ENCODE measurements at regions not wholly inside any gene's neighbourhood (a gene's known extent, or its start where the extent isn't known, plus 50 kb on each side); places are given as distances from the start of the nearest gene placed in this dataset.
"Not testable (repeated sequence)": the region's sequence is repeated elsewhere in the genome, so short reads cannot be mapped to it uniquely, and the experiment has no call there.

DNA sequence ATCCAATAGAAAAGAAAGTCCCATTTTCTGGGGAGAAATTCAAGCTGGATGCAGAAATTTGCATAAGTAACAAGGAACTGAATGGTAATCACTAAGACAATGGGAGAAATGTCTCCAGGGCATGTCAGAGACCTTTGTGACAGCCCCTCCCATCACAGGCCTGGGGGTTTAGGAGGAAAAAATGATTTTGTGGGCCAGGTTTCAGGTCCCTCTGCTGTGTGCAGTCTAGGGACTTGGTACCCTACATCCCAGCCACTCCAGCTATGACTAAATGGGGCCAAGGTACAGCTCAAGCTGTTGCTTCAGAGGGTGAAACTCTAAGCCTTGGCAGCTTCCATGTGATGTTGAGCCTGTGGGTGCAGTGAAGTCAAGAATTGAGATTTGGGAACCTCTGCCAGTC, 695.5 kb upstream of the MIR17HG start:
- H3K9me3 ChIP-seq (ENCODE audit: control insufficient read depth in 4 of 4, low read length in 3 of 4), result peaks cover 0 to 3% (median 0%) of the 10 kb centered on the region in 4 donors
- no peaks in the 10 kb centered on the region for H3K36me3 ChIP-seq (ENCODE audit: control insufficient read depth in 4 of 4, insufficient read depth in 3 of 4, low read depth in 1 of 4, low read length in 3 of 4)
- no peak for DNase-seq (ENCODE audit: low spot score)
- TF ChIP-seq, protein P1, sequence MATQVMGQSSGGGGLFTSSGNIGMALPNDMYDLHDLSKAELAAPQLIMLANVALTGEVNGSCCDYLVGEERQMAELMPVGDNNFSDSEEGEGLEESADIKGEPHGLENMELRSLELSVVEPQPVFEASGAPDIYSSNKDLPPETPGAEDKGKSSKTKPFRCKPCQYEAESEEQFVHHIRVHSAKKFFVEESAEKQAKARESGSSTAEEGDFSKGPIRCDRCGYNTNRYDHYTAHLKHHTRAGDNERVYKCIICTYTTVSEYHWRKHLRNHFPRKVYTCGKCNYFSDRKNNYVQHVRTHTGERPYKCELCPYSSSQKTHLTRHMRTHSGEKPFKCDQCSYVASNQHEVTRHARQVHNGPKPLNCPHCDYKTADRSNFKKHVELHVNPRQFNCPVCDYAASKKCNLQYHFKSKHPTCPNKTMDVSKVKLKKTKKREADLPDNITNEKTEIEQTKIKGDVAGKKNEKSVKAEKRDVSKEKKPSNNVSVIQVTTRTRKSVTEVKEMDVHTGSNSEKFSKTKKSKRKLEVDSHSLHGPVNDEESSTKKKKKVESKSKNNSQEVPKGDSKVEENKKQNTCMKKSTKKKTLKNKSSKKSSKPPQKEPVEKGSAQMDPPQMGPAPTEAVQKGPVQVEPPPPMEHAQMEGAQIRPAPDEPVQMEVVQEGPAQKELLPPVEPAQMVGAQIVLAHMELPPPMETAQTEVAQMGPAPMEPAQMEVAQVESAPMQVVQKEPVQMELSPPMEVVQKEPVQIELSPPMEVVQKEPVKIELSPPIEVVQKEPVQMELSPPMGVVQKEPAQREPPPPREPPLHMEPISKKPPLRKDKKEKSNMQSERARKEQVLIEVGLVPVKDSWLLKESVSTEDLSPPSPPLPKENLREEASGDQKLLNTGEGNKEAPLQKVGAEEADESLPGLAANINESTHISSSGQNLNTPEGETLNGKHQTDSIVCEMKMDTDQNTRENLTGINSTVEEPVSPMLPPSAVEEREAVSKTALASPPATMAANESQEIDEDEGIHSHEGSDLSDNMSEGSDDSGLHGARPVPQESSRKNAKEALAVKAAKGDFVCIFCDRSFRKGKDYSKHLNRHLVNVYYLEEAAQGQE (IDR thresholded peaks at IDR 0.05), result no peak
- TF ChIP-seq YY1 (IDR thresholded peaks at IDR 0.05) (no peak), TAF1 (conservative IDR thresholded peaks at IDR 0.05) (no peak), NR2F2 (IDR thresholded peaks at IDR 0.05) (no peak)
- TF ChIP-seq, protein P2, sequence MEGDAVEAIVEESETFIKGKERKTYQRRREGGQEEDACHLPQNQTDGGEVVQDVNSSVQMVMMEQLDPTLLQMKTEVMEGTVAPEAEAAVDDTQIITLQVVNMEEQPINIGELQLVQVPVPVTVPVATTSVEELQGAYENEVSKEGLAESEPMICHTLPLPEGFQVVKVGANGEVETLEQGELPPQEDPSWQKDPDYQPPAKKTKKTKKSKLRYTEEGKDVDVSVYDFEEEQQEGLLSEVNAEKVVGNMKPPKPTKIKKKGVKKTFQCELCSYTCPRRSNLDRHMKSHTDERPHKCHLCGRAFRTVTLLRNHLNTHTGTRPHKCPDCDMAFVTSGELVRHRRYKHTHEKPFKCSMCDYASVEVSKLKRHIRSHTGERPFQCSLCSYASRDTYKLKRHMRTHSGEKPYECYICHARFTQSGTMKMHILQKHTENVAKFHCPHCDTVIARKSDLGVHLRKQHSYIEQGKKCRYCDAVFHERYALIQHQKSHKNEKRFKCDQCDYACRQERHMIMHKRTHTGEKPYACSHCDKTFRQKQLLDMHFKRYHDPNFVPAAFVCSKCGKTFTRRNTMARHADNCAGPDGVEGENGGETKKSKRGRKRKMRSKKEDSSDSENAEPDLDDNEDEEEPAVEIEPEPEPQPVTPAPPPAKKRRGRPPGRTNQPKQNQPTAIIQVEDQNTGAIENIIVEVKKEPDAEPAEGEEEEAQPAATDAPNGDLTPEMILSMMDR (IDR thresholded peaks at IDR 0.05; ENCODE audit: low read depth, low read length, missing input control), result no peak
- TF ChIP-seq, protein P3, sequence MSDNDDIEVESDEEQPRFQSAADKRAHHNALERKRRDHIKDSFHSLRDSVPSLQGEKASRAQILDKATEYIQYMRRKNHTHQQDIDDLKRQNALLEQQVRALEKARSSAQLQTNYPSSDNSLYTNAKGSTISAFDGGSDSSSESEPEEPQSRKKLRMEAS (IDR thresholded peaks at IDR 0.05), result no peak
- no peak overlapping the region for H3K4me3 ChIP-seq (ENCODE audit: low read depth in 1 of 3, low read length in 3 of 3)
- no peaks in the 10 kb centered on the region for H3K4me1 ChIP-seq (ENCODE audit: control insufficient read depth in 4 of 4, insufficient read depth in 4 of 4, low read length in 3 of 4)
- no peaks in the 10 kb centered on the region for H3K27me3 ChIP-seq (ENCODE audit: control insufficient read depth in 4 of 4, insufficient read depth in 4 of 4, low read length in 3 of 4)
- no peak overlapping the region for H3K9ac ChIP-seq (ENCODE audit: low read depth in 1 of 2, low read length in 2 of 2)
- no peak overlapping the region for H3K27ac ChIP-seq (ENCODE audit: low read depth in 1 of 2, low read length in 2 of 2)

DNA sequence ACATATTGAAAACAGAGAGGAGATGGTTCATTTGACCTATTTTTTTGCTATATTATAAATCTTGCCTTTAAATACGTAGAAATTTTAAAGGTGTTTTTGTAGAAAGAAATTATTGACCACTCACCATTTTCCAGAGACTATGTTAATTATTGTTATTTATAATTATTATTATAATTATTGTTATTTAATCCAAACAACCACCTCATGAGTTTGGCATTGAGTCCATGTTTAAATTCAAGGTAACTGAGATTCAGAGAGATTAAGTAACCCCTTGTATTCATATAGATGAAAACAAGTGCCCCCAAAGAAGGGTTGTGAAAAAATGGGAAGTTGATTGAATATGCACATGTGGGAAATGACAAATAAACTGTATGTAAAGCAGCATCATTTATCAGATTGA, 692.5 kb upstream of the MIR17HG start:
- Histone ChIP-seq H3K4me3 (ENCODE audit: low read depth in 1 of 3, low read length in 3 of 3) (no peak overlapping the region), H3K4me1 (ENCODE audit: control insufficient read depth in 4 of 4, insufficient read depth in 4 of 4, low read length in 3 of 4) (no peaks in the 10 kb centered on the region), H3K9ac (ENCODE audit: low read depth in 1 of 2, low read length in 2 of 2) (no peak overlapping the region), H3K36me3 (ENCODE audit: control insufficient read depth in 4 of 4, insufficient read depth in 3 of 4, low read depth in 1 of 4, low read length in 3 of 4) (no peaks in the 10 kb centered on the region), H3K27ac (ENCODE audit: low read depth in 1 of 2, low read length in 2 of 2) (no peak overlapping the region), H3K27me3 (ENCODE audit: control insufficient read depth in 4 of 4, insufficient read depth in 4 of 4, low read length in 3 of 4) (no peaks in the 10 kb centered on the region), H3K9me3 (ENCODE audit: control insufficient read depth in 4 of 4, low read length in 3 of 4) (peaks cover 0 to 3% (median under 1%) of the 10 kb centered on the region in 4 donors)
- TF ChIP-seq RXRA (IDR thresholded peaks at IDR 0.05) (no peak), RAD21 (IDR thresholded peaks at IDR 0.05) (no peak), FOXA2 (IDR thresholded peaks at IDR 0.05) (no peak), SP1 (IDR thresholded peaks at IDR 0.05) (no peak), NR2F2 (IDR thresholded peaks at IDR 0.05) (no peak), HNF4A (conservative IDR thresholded peaks at IDR 0.05) (no peak), YY1 (IDR thresholded peaks at IDR 0.05) (no peak), FOXA1 (IDR thresholded peaks at IDR 0.05) (no peak)
- TF ChIP-seq, protein P3 (IDR thresholded peaks at IDR 0.05), result no peak
- TF ChIP-seq, protein P1 (IDR thresholded peaks at IDR 0.05), result no peak
- TF ChIP-seq, protein P4, sequence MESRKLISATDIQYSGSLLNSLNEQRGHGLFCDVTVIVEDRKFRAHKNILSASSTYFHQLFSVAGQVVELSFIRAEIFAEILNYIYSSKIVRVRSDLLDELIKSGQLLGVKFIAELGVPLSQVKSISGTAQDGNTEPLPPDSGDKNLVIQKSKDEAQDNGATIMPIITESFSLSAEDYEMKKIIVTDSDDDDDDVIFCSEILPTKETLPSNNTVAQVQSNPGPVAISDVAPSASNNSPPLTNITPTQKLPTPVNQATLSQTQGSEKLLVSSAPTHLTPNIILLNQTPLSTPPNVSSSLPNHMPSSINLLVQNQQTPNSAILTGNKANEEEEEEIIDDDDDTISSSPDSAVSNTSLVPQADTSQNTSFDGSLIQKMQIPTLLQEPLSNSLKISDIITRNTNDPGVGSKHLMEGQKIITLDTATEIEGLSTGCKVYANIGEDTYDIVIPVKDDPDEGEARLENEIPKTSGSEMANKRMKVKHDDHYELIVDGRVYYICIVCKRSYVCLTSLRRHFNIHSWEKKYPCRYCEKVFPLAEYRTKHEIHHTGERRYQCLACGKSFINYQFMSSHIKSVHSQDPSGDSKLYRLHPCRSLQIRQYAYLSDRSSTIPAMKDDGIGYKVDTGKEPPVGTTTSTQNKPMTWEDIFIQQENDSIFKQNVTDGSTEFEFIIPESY (IDR thresholded peaks at IDR 0.05), result no peak
- TF ChIP-seq, protein P2 (IDR thresholded peaks at IDR 0.05; ENCODE audit: low read depth, low read length, missing input control), result no peak
- 83% methylated on average over 1 of the region's 1 CpG for WGBS
- no peak for DNase-seq (ENCODE audit: low spot score)

DNA sequence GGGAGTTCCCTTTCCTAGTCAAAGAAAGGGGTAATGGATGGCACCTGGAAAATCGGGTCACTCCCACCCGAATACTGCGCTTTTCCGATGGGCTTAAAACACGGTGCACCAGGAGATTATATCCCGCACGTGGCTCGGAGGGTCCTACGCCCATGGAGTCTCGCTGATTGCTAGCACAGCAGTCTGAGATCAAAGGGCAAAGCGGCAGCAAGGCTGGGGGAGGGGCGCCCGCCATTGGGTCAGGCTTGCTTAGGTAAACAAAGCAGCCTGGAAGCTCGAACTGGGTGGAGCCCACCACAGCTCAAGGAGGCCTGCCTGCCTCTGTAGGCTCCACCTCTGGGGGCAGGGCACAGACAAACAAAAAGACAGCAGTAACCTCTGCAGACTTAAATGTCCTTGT, 683.3 kb upstream of the MIR17HG start:
- H3K4me3 ChIP-seq (ENCODE audit: low read depth in 1 of 3, low read length in 3 of 3); H3K27ac ChIP-seq (ENCODE audit: low read depth in 1 of 2, low read length in 2 of 2); DNase-seq (ENCODE audit: low spot score); H3K9me3 ChIP-seq (ENCODE audit: control insufficient read depth in 4 of 4, low read length in 3 of 4); H3K27me3 ChIP-seq (ENCODE audit: control insufficient read depth in 4 of 4, insufficient read depth in 4 of 4, low read length in 3 of 4); H3K9ac ChIP-seq (ENCODE audit: low read depth in 1 of 2, low read length in 2 of 2); H3K36me3 ChIP-seq (ENCODE audit: control insufficient read depth in 4 of 4, insufficient read depth in 3 of 4, low read depth in 1 of 4, low read length in 3 of 4); H3K4me1 ChIP-seq (ENCODE audit: control insufficient read depth in 4 of 4, insufficient read depth in 4 of 4, low read length in 3 of 4): not testable (repeated sequence)
- 92% methylated on average over 14 of the region's 14 CpGs for WGBS

Measured in liver (tissue), 8 donors.